Natural killer cell (primary cell): ENCODE measurements at regions not wholly inside any gene's neighbourhood (a gene's known extent, or its start where the extent isn't known, plus 50 kb on each side); places are given as distances from the start of the nearest gene placed in this dataset.

Source experiments
- ATAC-seq, 3 donors: fragments of 150-1000 bp in 2 of 3; fragments of 200-7000 bp in 1 of 3; cut with Tn5 transposase; 1 replicate in 1 of 3; 2 replicates in 2 of 3; pipeline ENCODE4 v1.10.0; 2021; ENCODE audit warnings: mild to moderate bottlenecking in 2 of 3, moderate library complexity in 2 of 3
- DNase-seq, 2 donors: peaks; one replicate each; pipeline versions ENCODE4 v3.0.0 to v3.0.0-alpha.2; 2013 to 2021; ENCODE audit warnings: mixed read lengths in 1 of 2
- H3K27ac ChIP-seq: one replicate; pipeline ENCODE4 v1.5.1; 2013; ENCODE audit warnings: mild to moderate bottlenecking, low read length
- H3K27me3 ChIP-seq: one replicate; pipeline ENCODE4 v1.6.1; 2013; ENCODE audit warnings: low read length; ENCODE audit not compliant: control insufficient read depth, insufficient read depth
- H3K36me3 ChIP-seq: one replicate; pipeline ENCODE4 v1.6.1; 2013; ENCODE audit warnings: low read length; ENCODE audit not compliant: control insufficient read depth, insufficient read depth
- H3K4me1 ChIP-seq: one replicate; pipeline ENCODE4 v1.6.1; 2013; ENCODE audit warnings: low read length; ENCODE audit not compliant: control insufficient read depth, insufficient read depth
- H3K4me3 ChIP-seq: one replicate; pipeline ENCODE4 v1.5.1; 2013; ENCODE audit warnings: low read length
- H3K9me3 ChIP-seq: one replicate; pipeline ENCODE4 v1.6.1; 2013; ENCODE audit warnings: low read length; ENCODE audit not compliant: control insufficient read depth, insufficient read depth
- H3K27ac Mint-ChIP-seq, 2 donors: one replicate each; pipeline ENCODE4 v1.8.0; 2022; ENCODE audit warnings: mild to moderate bottlenecking in 2 of 2, mixed read lengths in 2 of 2, moderate library complexity in 1 of 2
- H3K27me3 Mint-ChIP-seq, 2 donors: one replicate each; pipeline ENCODE4 v1.8.0; 2022; ENCODE audit warnings: low read depth in 2 of 2, mixed read lengths in 2 of 2
- H3K36me3 Mint-ChIP-seq: one replicate; pipeline ENCODE4 v1.8.0; 2022; ENCODE audit warnings: mixed read lengths
- H3K4me1 Mint-ChIP-seq, 2 donors: one replicate each; pipeline ENCODE4 v1.8.0; 2022; ENCODE audit warnings: mixed read lengths in 2 of 2
- H3K4me3 Mint-ChIP-seq: one replicate; pipeline ENCODE4 v1.8.0; 2022; ENCODE audit warnings: mild to moderate bottlenecking, moderate library complexity, mixed read lengths
- H3K9me3 Mint-ChIP-seq, 2 donors: one replicate each; pipeline ENCODE4 v1.8.0; 2022; ENCODE audit warnings: mixed read lengths in 2 of 2
- CTCF ChIP-seq: fragments of 200-600 bp; IDR thresholded peaks from one replicate; pipeline ENCODE4 v1.8.0; 2022; ENCODE audit warnings: antibody characterized with exemption
- WGBS: methylation state at CpG from one replicate; pipeline ENCODE4 v1.1.7; 2013; ENCODE audit warnings: missing lambda C conversion rate; ENCODE audit not compliant: insufficient coverage; 5-methylcytosine and 5-hydroxymethylcytosine counted together
- intact Hi-C: fragments of 100-400 bp; cut with micrococcal nuclease; formaldehyde crosslinking; loops from one replicate; pipeline ENCODE4 v1.14.2; 2022

DNA sequence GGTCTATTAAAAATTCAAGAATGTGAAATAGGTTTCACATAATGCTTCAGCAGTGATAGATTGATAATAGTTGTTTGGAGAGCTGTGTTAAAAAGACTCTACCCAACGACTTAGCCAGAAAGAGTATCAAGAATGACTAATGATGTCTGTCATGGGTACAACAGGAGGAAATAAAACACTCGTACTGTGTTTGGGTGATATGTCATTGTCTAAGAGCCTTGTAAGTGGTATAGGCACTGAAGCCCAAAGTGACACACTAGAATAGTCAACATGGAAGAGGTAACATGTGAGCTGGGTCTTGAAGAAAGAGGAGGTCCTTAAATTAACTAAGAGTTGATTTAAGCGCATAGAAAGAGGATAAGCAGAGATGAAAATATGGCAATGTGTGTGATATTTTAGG is 471.8 kb upstream of the MAN1A1 start:
- Mint-ChIP-seq H3K9me3 (no peaks in the 10 kb centered on the region), H3K36me3 (no peaks in the 10 kb centered on the region), H3K27me3 (no peaks in the 10 kb centered on the region), H3K27ac (no peak overlapping the region), H3K4me1 (no peaks in the 10 kb centered on the region), H3K4me3 (no peak overlapping the region)
- Histone ChIP-seq H3K27ac (no peak overlapping the region), H3K27me3 (no peaks in the 10 kb centered on the region), H3K4me1 (no peaks in the 10 kb centered on the region), H3K4me3 (no peak overlapping the region), H3K9me3 (no peaks in the 10 kb centered on the region), H3K36me3 (no peaks in the 10 kb centered on the region)
- no peak for TF ChIP-seq CTCF
- no peak for ATAC-seq
- 83% methylated on average over 3 of the region's 3 CpGs for WGBS
- DNase-seq, result no peak
- intact Hi-C loops, result no loop called here

DNA sequence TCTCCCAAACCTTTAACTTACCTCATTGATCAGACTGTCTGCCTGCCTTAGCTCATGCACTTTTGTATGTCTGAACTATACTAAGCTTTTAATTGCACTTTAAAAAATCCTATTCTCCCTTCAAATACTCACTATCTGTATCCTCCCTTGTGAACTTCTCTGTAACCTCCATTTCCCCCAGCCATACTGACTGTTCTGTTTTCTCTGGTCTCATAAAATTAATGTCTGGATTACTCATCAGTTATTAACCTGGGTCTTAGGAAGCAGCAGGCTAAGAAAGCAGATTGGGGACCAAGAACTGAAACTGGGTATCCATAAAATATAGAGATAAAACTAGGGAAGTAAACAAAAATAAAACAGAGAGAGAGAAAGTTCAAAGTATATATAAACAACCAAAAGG is 469.3 kb upstream of the MAN1A1 start:
- ATAC-seq (no peak), DNase-seq (no peak)
- no peaks in the 10 kb centered on the region for H3K9me3 Mint-ChIP-seq
- H3K36me3 Mint-ChIP-seq, result no peaks in the 10 kb centered on the region
- Histone ChIP-seq H3K27ac (no peak overlapping the region), H3K4me1 (no peaks in the 10 kb centered on the region), H3K36me3 (no peaks in the 10 kb centered on the region), H3K27me3 (no peaks in the 10 kb centered on the region), H3K4me3 (no peak overlapping the region), H3K9me3 (no peaks in the 10 kb centered on the region)
- no peak overlapping the region for H3K27ac Mint-ChIP-seq
- H3K27me3 Mint-ChIP-seq, result no peaks in the 10 kb centered on the region
- H3K4me1 Mint-ChIP-seq, result no peaks in the 10 kb centered on the region
- no peak for TF ChIP-seq CTCF
- intact Hi-C loops, result no loop called here
- H3K4me3 Mint-ChIP-seq, result no peak overlapping the region

DNA sequence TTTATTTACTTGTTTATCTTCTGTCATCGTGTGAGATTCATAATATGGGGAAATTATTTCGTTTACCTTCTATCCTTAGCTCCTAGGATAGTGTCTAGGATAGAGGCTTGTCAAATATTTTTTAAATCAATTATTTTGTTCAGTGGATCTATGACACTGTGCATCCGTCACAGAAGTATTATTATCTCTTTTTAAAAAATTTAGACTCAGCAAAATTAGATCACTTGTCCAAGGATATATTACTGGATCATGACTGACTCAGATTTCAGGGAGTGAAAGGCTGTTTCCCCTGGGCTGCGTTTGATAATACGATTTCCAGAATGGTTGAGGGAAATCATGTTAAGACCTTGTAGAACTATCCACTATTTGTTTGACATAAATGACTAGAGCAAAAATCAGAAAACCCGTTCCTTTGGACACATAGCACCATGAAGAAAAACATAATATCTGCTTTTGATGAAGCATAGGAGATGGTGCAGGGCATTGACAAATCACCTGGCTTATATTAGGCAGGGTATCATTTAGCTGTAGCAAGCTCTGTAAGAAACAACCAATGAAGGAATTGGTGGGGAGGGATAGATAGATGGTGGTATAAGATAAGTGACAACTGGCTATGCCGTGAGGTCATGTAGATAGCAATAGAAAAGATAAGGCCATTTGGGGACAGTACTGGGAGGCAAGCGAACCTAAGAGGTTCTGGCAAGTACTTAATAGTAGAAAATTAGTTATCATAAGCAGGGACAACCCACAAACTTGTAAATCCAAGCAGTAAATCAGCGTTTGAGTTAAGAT is 465.2 kb upstream of the MAN1A1 start:
- 91% methylated on average over 5 of the region's 9 CpGs for WGBS
- Mint-ChIP-seq H3K9me3 (no peaks in the 10 kb centered on the region), H3K4me1 (no peaks in the 10 kb centered on the region), H3K36me3 (no peaks in the 10 kb centered on the region), H3K4me3 (no peak overlapping the region), H3K27ac (no peak overlapping the region), H3K27me3 (no peaks in the 10 kb centered on the region)
- Histone ChIP-seq H3K36me3 (no peaks in the 10 kb centered on the region), H3K4me3 (no peak overlapping the region), H3K27ac (no peak overlapping the region), H3K27me3 (no peaks in the 10 kb centered on the region), H3K4me1 (no peaks in the 10 kb centered on the region), H3K9me3 (no peaks in the 10 kb centered on the region)
- ATAC-seq, result no peak
- intact Hi-C loops, result no loop called here
- no peak for DNase-seq
- TF ChIP-seq CTCF, result no peak

DNA sequence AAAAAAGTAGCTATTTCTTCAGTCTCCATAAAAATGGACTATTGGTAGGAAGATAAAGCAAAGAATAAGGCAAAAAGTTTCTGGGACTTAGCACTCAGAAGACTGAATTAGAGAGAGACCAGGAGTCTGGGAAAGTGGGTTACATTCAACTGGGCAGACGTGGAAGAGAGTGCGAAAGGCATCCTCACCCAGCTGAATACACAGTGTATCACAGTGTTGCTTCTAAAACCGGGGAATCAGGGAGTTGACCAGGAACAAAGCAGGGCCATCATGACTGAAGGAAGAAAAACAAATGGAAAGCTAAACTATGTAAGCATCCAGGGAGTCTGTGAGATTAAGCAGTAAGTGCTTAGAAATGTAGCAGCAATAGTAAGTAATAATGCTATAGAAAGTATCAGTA is 452.9 kb upstream of the MAN1A1 start:
- H3K4me1 ChIP-seq, result no peaks in the 10 kb centered on the region
- H3K4me3 ChIP-seq, result no peak overlapping the region
- no peak for DNase-seq
- Mint-ChIP-seq H3K27me3 (no peaks in the 10 kb centered on the region), H3K27ac (no peak overlapping the region), H3K9me3 (peaks cover 0 to 9% of the 10 kb centered on the region in 2 donors), H3K4me3 (no peak overlapping the region), H3K4me1 (no peaks in the 10 kb centered on the region), H3K36me3 (no peaks in the 10 kb centered on the region)
- no peaks in the 10 kb centered on the region for H3K36me3 ChIP-seq
- intact Hi-C loops, result no loop called here
- no peak for TF ChIP-seq CTCF
- H3K27ac ChIP-seq, result no peak overlapping the region
- ATAC-seq, result no peak
- H3K27me3 ChIP-seq, result no peaks in the 10 kb centered on the region
- H3K9me3 ChIP-seq, result no peaks in the 10 kb centered on the region
- WGBS, result 95% methylated on average over 3 of the region's 3 CpGs
